GM21423 (cell line): ENCODE measurements at regions not wholly inside any gene's neighbourhood (a gene's known extent, or its start where the extent isn't known, plus 50 kb on each side); places are given as distances from the start of the nearest gene placed in this dataset.
"Not testable (repeated sequence)": the region's sequence is repeated elsewhere in the genome, so short reads cannot be mapped to it uniquely, and the experiment has no call there.

Source experiments
- ATAC-seq: cut with Tn5 transposase; IDR thresholded peaks from one replicate; pipeline ENCODE4 v1.9.1; 2021; ENCODE audit warnings: mild to moderate bottlenecking, moderate library complexity; ENCODE audit not compliant: unreplicated experiment

DNA sequence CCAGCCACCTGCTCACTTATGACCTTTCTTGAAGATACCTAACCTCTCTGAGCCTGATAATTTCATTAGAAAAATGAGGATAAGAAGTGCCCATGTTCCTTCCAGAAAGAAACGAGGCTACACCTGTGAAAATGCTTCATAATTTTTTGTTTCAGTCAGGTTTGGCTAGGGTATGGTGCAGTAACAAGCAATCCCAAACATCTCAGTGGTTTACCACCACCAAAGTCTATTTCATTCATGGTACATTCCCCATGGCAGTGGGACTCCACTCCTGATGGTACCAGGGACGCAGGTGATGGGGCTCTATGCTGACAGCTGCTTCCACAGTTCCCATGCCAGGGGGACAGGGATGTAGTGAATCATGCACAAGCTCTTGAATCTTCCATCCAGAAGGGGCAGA, 147.6 kb upstream of the CES5A start:
- ATAC-seq, result no peak

DNA sequence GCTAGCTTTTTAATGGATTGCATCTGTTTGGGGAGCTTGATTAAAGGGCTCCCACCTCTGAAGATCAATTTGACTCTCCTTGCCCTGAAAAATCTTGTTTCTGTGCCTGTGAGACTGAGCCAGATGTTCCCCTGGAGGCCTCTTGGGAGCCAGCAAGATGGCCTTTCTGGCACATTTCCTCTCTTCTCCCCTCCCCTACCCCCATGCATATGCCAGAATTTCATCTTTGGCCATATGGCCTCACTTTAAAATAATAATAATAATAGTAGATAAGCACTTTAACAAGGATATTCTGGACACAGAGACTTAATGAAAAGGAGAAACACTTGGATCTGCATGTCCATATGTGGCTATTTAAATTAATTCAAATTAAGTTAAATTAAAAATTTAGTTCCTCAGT, 144.1 kb upstream of the CES5A start:
- no peak for ATAC-seq

- no peak for ATAC-seq
Measured at GRCh38 chr16:56013962-56014552, 138.9 kb upstream of the CES5A start.

DNA sequence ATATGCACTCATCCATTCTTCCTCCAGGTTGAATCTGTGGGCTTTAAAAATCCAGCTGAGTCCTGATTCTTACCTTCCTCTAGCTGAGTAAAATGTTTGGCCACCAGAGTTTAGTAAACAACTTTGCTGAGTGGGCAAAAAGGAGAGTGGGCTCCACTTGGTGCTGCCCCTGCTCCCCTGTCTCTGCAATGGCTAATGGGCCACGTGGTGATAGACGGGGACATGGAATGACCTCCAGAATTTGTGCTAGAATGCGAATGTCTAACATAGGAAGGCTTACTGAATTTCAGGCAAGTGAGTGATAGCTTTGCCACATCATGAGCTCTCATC, 137.3 kb upstream of the CES5A start:
- ATAC-seq, result no peak

GRCh38 chr16:56011808-56012481, 136.8 kb upstream of the CES5A start:
- no peak for ATAC-seq

DNA sequence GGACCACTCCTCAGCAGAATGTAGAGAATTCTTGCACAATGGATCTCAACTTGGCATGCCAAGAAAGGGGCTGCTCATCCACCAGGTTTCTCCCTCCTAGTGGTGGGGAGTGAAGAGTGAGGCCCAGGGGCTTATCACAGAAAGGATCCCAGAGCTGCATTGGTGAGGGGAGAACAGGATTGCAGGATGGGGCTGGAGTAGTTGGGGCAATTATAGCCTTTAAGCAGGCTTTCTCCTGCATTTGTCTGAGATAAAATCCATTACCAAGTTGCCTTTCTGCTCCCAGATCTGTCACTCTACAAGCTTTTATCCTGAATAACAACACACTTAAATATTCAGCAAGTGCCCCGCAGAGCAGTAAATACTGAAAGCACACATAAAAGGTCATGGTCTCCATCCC, 130.8 kb upstream of the CES5A start:
- ATAC-seq, result no peak

- no peak for ATAC-seq
Measured at GRCh38 chr16:55999683-56000082, 124.5 kb upstream of the CES5A start.

- ATAC-seq, result no peak
Measured at GRCh38 chr16:55993088-55993487, 117.9 kb upstream of the CES5A start.

GRCh38 chr16:55992551-55992950, 117.4 kb upstream of the CES5A start:
- no peak for ATAC-seq

DNA sequence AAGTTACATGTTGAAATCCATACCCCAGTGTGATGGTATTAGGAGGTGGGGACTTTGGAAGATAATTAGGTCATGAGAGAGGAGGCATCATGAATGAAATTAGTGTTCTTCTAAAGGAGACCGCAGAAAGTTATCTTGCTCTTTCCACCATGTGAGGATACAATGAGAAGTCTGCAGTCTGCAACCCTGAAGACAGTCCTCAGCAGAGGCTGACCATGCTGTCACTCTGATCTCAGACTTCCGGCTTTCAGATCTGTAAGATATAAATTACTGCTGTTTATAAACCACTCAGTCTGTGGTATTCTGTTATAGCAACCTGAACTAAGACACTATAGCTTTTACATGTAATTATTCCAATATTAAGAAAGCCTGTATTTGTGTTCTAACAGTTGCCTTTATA, 116.7 kb upstream of the CES5A start:
- ATAC-seq, result no peak

DNA sequence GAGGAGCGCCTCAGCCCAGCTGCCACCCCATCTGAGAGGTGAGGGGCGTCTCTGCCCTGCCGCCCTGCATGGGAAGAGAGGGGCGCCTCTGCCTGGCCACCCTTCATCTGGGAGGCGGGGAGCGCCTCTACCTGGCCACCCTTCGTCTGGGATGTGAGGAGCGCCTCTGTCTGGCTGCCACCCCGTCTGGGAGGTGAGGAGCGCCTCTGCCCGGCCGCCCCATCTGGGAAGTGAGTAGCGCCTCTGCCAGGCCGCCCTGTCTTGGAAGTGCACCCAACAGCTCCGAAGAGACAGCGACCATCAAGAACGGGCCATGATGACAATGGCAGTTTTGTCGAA, 114.4 kb upstream of the CES5A start:
- no peak for ATAC-seq

DNA sequence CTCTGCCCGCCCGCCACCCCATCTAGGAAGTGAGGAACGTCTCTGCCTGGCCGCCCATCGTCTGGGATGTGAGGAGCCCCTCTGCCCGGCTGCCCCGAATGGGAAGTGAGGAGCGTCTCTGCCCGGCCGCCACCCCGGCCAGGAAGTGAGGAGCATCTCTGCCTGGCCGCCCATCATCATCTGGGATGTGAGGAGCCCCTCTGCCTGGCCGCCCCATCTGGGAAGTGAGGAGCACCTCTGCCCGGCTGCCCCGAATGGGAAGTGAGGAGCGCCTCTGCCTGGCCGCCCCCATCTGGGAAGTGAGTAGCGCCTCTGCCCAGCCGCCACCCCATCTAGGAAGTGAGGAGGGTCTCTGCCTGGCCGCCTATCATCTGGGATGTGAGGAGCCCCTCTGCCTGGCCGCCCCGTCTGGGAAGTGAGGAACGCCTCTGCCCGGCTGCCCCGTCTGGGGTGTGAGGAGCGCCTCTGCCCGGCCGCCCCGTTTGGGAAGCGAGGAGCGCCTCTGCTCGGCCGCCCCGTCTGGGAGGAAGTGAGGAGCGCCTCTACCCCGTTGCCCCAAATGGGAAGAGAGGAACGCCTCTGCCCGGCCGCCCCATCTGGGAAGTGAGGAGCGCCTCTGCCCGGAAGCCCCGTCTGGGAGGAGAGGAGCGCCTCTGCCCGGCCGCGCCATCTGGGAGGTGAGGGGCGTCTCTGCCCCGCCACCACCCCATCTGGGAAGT, 113.8 kb upstream of the CES5A start:
- not testable (repeated sequence) for ATAC-seq

DNA sequence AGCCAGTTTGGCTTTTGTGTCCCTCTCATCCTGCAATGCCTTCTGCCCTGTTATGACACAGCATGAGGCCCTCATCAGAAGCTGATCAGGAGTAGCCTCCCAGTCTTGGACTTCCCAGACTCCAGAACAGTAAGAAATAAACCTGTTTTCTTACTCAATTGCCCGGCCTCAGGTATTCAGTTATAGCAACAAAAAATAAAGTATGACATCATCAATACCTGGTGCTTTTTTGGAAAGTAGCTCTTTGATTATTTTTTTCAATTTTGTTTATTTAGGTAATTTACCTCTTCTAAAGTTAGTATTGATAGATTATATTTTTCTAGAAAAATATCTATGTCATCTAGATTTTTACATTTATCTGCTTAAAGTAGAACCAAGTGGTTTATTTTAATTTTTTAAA, 112.8 kb upstream of the CES5A start:
- ATAC-seq, result no peak

- ATAC-seq, result no peak
Measured at GRCh38 chr16:55982597-55982996, 107.4 kb upstream of the CES5A start.

DNA sequence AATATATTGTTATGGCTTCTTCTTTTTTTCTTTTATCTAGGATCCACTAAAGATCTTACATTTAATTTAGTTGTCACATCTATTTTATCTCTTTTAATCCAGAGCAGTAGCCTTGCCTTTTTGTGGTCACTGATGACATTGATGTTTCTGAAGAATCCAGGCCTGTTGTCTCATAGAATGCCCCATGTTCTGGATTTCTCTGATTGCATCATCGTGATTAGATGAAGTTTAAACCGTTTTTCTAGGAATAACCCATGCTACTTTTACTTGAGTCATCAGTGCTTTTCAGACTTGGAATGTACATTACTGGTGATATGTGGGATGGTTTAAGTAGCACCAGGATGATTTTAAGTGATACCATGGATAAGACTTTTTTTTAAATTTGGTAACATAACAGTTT, 106.4 kb upstream of the CES5A start:
- no peak for ATAC-seq

DNA sequence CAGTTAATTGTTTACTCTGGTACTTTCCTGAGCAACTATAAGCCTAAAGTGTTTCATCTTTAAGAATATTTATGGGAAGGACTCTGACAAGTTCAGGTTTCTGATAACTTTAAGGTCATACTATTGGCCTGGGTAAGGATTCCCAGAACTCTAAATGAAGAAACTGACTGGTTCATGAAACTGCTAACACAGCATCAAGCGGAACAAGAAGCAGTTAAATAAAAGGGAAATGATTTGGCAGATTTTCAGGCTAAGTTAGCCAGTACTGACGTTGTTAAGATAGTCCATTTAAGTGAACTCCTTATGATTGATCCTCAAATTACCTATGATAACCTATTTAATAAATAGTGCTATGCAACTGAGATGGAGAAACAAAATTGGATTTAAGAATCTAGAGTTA, 101.6 kb upstream of the CES5A start:
- no peak for ATAC-seq

DNA sequence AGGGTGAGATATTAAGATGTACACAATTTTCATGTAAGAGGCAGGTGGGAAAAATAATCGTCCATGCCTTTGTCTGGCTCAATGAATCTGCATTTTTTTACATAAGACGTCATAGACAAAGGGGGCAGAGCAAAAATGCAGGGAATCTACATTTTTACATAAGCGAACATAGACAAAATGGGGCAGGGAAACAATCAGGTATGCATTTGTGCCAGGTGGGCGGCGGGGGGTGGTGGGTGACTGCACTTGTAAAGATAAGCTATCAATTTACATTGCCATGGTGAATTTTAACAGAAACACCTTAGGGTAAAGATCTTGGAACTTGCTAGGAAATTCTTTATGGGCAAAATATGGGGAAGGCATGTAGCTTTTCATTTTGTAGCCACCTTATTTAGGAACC, 96.3 kb upstream of the CES5A start:
- ATAC-seq, result no peak

GRCh38 chr16:55968221-55968620, 93.0 kb upstream of the CES5A start:
- ATAC-seq, result no peak

GRCh38 chr16:55964923-55965475, 89.8 kb upstream of the CES5A start:
- no peak for ATAC-seq

GRCh38 chr16:55955845-55956244, 80.7 kb upstream of the CES5A start:
- ATAC-seq, result no peak

DNA sequence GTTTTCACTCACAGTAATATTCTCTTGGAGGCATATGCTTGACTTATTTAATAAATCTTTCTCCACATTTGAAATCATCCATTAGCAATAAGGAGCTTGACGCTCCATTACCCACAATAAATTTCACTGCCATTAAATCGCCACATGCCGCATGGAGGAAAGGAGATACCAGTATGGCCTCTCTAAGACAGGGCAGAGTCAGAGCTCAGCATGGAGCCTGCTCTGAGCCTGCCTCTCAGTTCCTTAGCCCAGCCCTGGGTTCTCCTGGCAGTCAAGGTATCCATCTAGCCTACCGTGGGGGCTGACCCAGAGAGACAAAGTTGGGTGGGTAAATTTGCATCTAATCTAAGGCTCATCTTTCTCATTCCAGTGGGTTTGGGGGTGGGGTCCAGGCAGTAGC, 80.3 kb upstream of the CES5A start:
- no peak for ATAC-seq

DNA sequence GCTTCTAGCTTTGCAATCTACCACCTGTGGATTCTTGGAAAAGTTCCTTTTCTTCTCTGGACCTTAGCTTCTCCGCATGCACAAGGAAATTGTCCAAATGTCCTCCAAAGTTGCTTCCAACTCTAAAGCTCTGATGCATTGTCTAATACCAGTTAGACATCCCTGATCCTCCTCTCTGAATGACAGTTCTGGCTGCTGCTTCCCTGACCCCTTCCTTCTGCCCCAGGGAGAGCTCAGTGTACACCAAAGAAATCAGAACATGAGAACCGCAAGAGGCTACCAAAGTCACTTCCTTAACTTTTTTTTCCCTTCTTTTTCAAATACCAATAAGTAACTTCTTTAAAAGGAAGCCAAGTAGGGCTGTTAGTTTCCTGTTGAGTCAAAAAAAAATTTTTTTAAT, 79.7 kb upstream of the CES5A start:
- ATAC-seq, result no peak
